Mesenchymal stem cell (in vitro differentiated cells and primary cell): ENCODE measurements at regions not wholly inside any gene's neighbourhood (a gene's known extent, or its start where the extent isn't known, plus 50 kb on each side); places are given as distances from the start of the nearest gene placed in this dataset.

Experiments
- DNase-seq: peaks from one replicate; pipeline ENCODE4 v3.0.0-alpha.2; 2013
- H2AFZ ChIP-seq: one replicate; pipeline ENCODE4 v1.6.1; 2013; ENCODE audit warnings: low read depth, mild to moderate bottlenecking, control low read depth, inconsistent platforms, low read length, moderate library complexity
- H2AK5ac ChIP-seq: 2 replicates; pipeline ENCODE4 v1.6.1; 2013; ENCODE audit warnings: low read length, moderate library complexity, mild to moderate bottlenecking, inconsistent platforms; ENCODE audit not compliant: severe bottlenecking
- H2BK120ac ChIP-seq: one replicate; pipeline ENCODE4 v1.6.1; 2013; ENCODE audit warnings: low read depth, mild to moderate bottlenecking, inconsistent platforms, low read length, moderate library complexity
- H2BK12ac ChIP-seq, 2 experiments: one replicate each; pipeline ENCODE4 v1.6.1; 2013; ENCODE audit warnings: inconsistent platforms in 2 of 2, low read length in 2 of 2, mild to moderate bottlenecking in 2 of 2, moderate library complexity in 2 of 2, control low read depth in 1 of 2
- H2BK15ac ChIP-seq: one replicate; pipeline ENCODE4 v1.6.1; 2013; ENCODE audit warnings: mild to moderate bottlenecking, low read depth, inconsistent platforms; ENCODE audit not compliant: poor library complexity, severe bottlenecking
- H2BK5ac ChIP-seq: 2 replicates; pipeline ENCODE4 v1.6.1; 2013; ENCODE audit warnings: low read depth, mild to moderate bottlenecking, low read length, control low read depth, inconsistent platforms; ENCODE audit not compliant: poor library complexity, severe bottlenecking
- H3K14ac ChIP-seq, 2 experiments: one replicate each; pipeline ENCODE4 v1.6.1; 2013; ENCODE audit warnings: inconsistent platforms in 2 of 2, low read length in 2 of 2, control low read depth in 1 of 2, mild to moderate bottlenecking in 1 of 2, moderate library complexity in 1 of 2
- H3K18ac ChIP-seq, 2 experiments: one replicate each; pipeline ENCODE4 v1.6.1; 2013; ENCODE audit warnings: inconsistent platforms in 2 of 2, low read length in 2 of 2, control low read depth in 1 of 2, low read depth in 1 of 2, mild to moderate bottlenecking in 1 of 2
- H3K23ac ChIP-seq, 2 experiments: one replicate each; pipeline ENCODE4 v1.6.1; 2013; ENCODE audit warnings: inconsistent platforms in 2 of 2, low read length in 2 of 2, mild to moderate bottlenecking in 2 of 2, moderate library complexity in 2 of 2, control low read depth in 1 of 2
- H3K27ac ChIP-seq: 2 replicates; pipeline ENCODE4 v1.5.1; 2013; ENCODE audit warnings: mild to moderate bottlenecking, moderate library complexity, low read length, control low read depth, inconsistent platforms; ENCODE audit not compliant: poor library complexity, severe bottlenecking
- H3K27me3 ChIP-seq, 2 experiments: 2 replicates each; pipeline versions ENCODE4 v1.6.1 to v1.7.0; 2013; ENCODE audit warnings: low read length in 2 of 2, mild to moderate bottlenecking in 2 of 2, moderate library complexity in 2 of 2, control low read depth in 1 of 2, inconsistent platforms in 1 of 2; ENCODE audit not compliant: control insufficient read depth in 1 of 2, insufficient read depth in 1 of 2
- H3K36me3 ChIP-seq, 2 experiments: 2 replicates each; pipeline versions ENCODE4 v1.6.1 to v1.7.0; 2013; ENCODE audit warnings: low read length in 2 of 2, control low read depth in 1 of 2, inconsistent platforms in 1 of 2, low read depth in 1 of 2, mild to moderate bottlenecking in 1 of 2; ENCODE audit not compliant: insufficient read depth in 2 of 2, control insufficient read depth in 1 of 2
- H3K4ac ChIP-seq, 2 experiments: one replicate each; pipeline ENCODE4 v1.6.1; 2013; ENCODE audit warnings: inconsistent platforms in 2 of 2, low read length in 2 of 2, mild to moderate bottlenecking in 2 of 2, moderate library complexity in 2 of 2, control low read depth in 1 of 2, low read depth in 1 of 2
- H3K4me1 ChIP-seq: 2 replicates; pipeline ENCODE4 v1.6.1; 2013; ENCODE audit warnings: low read depth, low read length, control low read depth; ENCODE audit not compliant: control insufficient read depth, insufficient read depth
- H3K4me2 ChIP-seq: 2 replicates; pipeline ENCODE4 v1.6.1; 2013; ENCODE audit warnings: low read length, mild to moderate bottlenecking, inconsistent platforms; ENCODE audit not compliant: poor library complexity, severe bottlenecking
- H3K4me3 ChIP-seq, 2 experiments: 2 replicates each; pipeline versions ENCODE4 v1.5.1 to v1.7.0; 2013; ENCODE audit warnings: low read length in 2 of 2, mild to moderate bottlenecking in 2 of 2, control low read depth in 1 of 2, low read depth in 1 of 2; ENCODE audit not compliant: insufficient read depth in 1 of 2
- H3K79me1 ChIP-seq: replicated peaks from 2 replicates; pipeline ENCODE4 v1.6.1; 2013; ENCODE audit warnings: mild to moderate bottlenecking, control low read depth, low read length, inconsistent platforms; ENCODE audit not compliant: poor library complexity, severe bottlenecking
- H3K9ac ChIP-seq: 2 replicates; pipeline ENCODE4 v1.7.0; 2013; ENCODE audit warnings: mild to moderate bottlenecking, low read length, moderate library complexity
- H3K9me3 ChIP-seq: 2 replicates; pipeline ENCODE4 v1.7.0; 2013; ENCODE audit warnings: mild to moderate bottlenecking, low read length; ENCODE audit not compliant: control insufficient read depth
- H4K8ac ChIP-seq: one replicate; pipeline ENCODE4 v1.6.1; 2013; ENCODE audit warnings: inconsistent platforms, mild to moderate bottlenecking, low read length, moderate library complexity
- H4K91ac ChIP-seq: one replicate; pipeline ENCODE4 v1.6.1; 2013; ENCODE audit warnings: mild to moderate bottlenecking, low read length, inconsistent platforms
- WGBS: methylation state at CpG from one replicate; pipeline ENCODE4 v1.1.7; 2013; ENCODE audit warnings: mixed read lengths; 5-methylcytosine and 5-hydroxymethylcytosine counted together

DNA sequence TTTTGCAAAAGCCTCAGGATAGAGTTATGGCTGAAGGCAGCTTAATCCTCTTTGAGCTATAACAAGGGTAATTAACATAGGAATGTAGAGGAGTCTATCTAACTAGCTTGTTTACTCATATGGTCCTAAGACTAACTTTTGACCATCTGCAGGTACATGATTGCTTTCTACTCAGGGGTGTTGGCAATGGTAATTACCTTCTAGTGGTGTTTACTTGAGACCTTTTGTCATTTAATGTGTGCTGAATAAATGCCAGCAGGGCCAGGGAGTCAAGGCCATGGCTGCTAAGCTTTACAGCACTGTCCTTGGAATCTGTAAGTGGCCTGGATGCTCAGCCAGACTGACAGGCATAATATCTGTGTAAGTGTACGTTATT lies 1325.0 kb downstream of the XPNPEP1 start:
- H3K36me3 ChIP-seq, result no peaks in the 10 kb centered on the region
- H3K4me1 ChIP-seq, result peaks cover 1% of the 10 kb centered on the region
- H3K4me3 ChIP-seq, result no peak overlapping the region
- H4K8ac ChIP-seq, result no peak overlapping the region
- H4K91ac ChIP-seq, result no peak overlapping the region
- H3K14ac ChIP-seq, result no peak overlapping the region
- peak overlapping the region; percentile 86 to 91 for H3K4ac ChIP-seq
- H3K27ac ChIP-seq, result peak overlapping the region; percentile 59
- no peaks in the 10 kb centered on the region for H3K9me3 ChIP-seq
- H3K9ac ChIP-seq, result no peak overlapping the region
- no peak for DNase-seq
- no peak overlapping the region for H2AK5ac ChIP-seq
- 87% methylated on average over 1 of the region's 1 CpG for WGBS
- H3K27me3 ChIP-seq, result no peaks in the 10 kb centered on the region
- H3K18ac ChIP-seq, result peak overlapping the region in 1 of 2 experiments; percentile 73
- H3K79me1 ChIP-seq, result no peaks in the 10 kb centered on the region
- H2BK15ac ChIP-seq, result no peak overlapping the region
- no peak overlapping the region for H2BK5ac ChIP-seq
- no peak overlapping the region for H2BK120ac ChIP-seq
- peak overlapping the region; percentile 23 for H2AFZ ChIP-seq
- H3K23ac ChIP-seq, result no peak overlapping the region
- no peak overlapping the region for H2BK12ac ChIP-seq
- no peak overlapping the region for H3K4me2 ChIP-seq

DNA sequence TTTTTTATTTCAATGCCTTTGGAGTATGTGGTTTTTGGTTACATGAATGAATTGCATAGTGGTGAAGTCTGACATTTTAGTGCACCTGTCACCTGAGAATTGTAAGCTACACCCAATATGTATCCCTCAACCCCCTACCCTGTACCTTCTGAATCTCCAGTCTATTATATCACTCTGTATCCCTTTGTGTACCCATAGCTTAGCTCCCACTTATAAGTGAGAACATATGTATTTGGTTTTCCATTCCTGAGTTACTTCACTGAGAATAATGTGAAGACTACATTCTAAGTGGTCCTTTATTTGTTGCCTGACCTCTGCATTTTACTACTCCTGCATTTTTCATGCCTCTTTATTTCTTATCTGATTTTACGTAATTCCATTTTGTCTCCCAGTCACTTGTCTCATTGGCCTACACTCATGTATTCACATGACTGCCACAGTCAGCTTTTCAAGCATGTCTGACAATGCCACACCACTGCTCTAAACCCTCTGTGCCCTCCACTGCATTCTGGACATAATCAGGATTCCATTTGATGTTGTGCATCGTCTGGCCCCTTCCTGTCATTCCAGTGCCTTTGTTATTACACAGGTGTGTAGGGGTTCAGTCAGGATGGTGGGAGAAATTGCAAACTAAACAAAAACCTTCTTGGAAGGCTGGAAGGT lies 1325.5 kb downstream of the XPNPEP1 start:
- Histone ChIP-seq H3K79me1 (no peaks in the 10 kb centered on the region), H3K4me3 (peak overlapping the region in 1 of 2 experiments; percentile 7), H3K27ac (no peak overlapping the region), H3K4me1 (peaks cover 1% of the 10 kb centered on the region), H3K27me3 (no peaks in the 10 kb centered on the region), H3K4me2 (no peak overlapping the region), H3K23ac (peak overlapping the region in 1 of 2 experiments; percentile 50), H3K9me3 (no peaks in the 10 kb centered on the region), H3K14ac (no peak overlapping the region), H2BK120ac (no peak overlapping the region), H2AFZ (no peak overlapping the region), H3K18ac (peak overlapping the region; percentile 37 to 54), H3K4ac (peak overlapping the region in 1 of 2 experiments; percentile 75), H4K8ac (no peak overlapping the region), H2BK12ac (no peak overlapping the region), H3K36me3 (no peaks in the 10 kb centered on the region), H2AK5ac (no peak overlapping the region), H2BK5ac (no peak overlapping the region), H3K9ac (peak overlapping the region; percentile 27), H2BK15ac (no peak overlapping the region), H4K91ac (no peak overlapping the region)
- 57% methylated on average over 2 of the region's 2 CpGs for WGBS
- DNase-seq, result no peak

GRCh38 chr10:108597031-108597430 lies 1326.3 kb downstream of the XPNPEP1 start:
- Histone ChIP-seq H3K14ac (no peak overlapping the region), H3K4ac (no peak overlapping the region), H3K18ac (no peak overlapping the region), H2AK5ac (no peak overlapping the region), H4K91ac (no peak overlapping the region), H3K4me3 (peak overlapping the region in 1 of 2 experiments; percentile 7), H2BK12ac (no peak overlapping the region), H3K36me3 (no peaks in the 10 kb centered on the region), H2BK15ac (no peak overlapping the region), H3K23ac (no peak overlapping the region), H2AFZ (no peak overlapping the region), H3K27me3 (no peaks in the 10 kb centered on the region), H3K27ac (no peak overlapping the region), H3K9ac (peak overlapping the region; percentile 27), H3K4me1 (peaks cover 1% of the 10 kb centered on the region), H3K4me2 (no peak overlapping the region), H3K79me1 (no peaks in the 10 kb centered on the region), H2BK5ac (no peak overlapping the region), H4K8ac (no peak overlapping the region), H2BK120ac (no peak overlapping the region), H3K9me3 (no peaks in the 10 kb centered on the region)
- peak; percentile 28 for DNase-seq
- WGBS, result 78% methylated on average over 3 of the region's 6 CpGs

DNA sequence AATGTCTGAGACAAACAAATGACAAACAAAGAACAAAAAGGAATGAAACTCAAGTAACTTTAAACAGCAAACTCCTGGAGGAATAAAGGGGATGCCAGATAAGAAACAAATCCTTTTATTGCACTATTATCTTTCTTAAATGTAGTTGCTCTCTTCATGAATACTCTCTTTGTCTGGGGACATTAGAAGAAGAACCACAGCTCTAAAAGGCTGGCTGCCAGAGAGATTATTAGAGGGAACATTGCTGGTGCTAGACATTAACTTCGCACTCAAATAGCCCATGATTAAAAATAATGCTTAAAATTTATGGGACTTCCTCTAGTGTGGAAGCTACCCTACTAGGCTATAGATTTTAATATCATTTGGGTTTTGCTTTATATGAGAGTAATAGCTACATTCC lies 1330.4 kb downstream of the XPNPEP1 start:
- no peak overlapping the region for H2AFZ ChIP-seq
- no CpG with 5 or more reads among the region's 1 CpG for WGBS

More for the DNA sequence above, 1330.4 kb downstream of the XPNPEP1 start:
- Histone ChIP-seq H3K4me3 (no peak overlapping the region), H2AK5ac (no peak overlapping the region), H3K4ac (no peak overlapping the region), H3K18ac (no peak overlapping the region), H2BK120ac (no peak overlapping the region), H3K27ac (no peak overlapping the region), H3K79me1 (no peaks in the 10 kb centered on the region), H3K27me3 (no peaks in the 10 kb centered on the region), H3K9ac (no peak overlapping the region), H3K9me3 (no peaks in the 10 kb centered on the region), H4K8ac (no peak overlapping the region), H2BK15ac (no peak overlapping the region), H3K36me3 (no peaks in the 10 kb centered on the region), H3K14ac (no peak overlapping the region), H4K91ac (no peak overlapping the region), H2BK5ac (no peak overlapping the region), H2BK12ac (no peak overlapping the region), H3K4me1 (peaks cover 1% of the 10 kb centered on the region), H3K23ac (no peak overlapping the region), H3K4me2 (no peak overlapping the region)
- no peak for DNase-seq
